SJSA1 (cell line): ENCODE measurements at regions not wholly inside any gene's neighbourhood (a gene's known extent, or its start where the extent isn't known, plus 50 kb on each side); places are given as distances from the start of the nearest gene placed in this dataset.
"Not testable (repeated sequence)": the region's sequence is repeated elsewhere in the genome, so short reads cannot be mapped to it uniquely, and the experiment has no call there.

Source experiments
- DNase-seq, 2 experiments: peaks; one replicate each; pipeline ENCODE4 v3.0.0-alpha.2; 2015 to 2020; ENCODE audit warnings: low spot score in 2 of 2, low read depth in 1 of 2
- H3K27ac ChIP-seq: fragments of 250-450 bp; sonication (Bioruptor Pico); 2 replicates; pipeline ENCODE4 v1.5.1; 2020; ENCODE audit warnings: mild to moderate bottlenecking, moderate library complexity
- H3K27me3 ChIP-seq: fragments of 250-450 bp; sonication (Bioruptor Pico); replicated peaks from 2 replicates; pipeline ENCODE4 v1.5.1; 2020; ENCODE audit warnings: mild to moderate bottlenecking, moderate library complexity
- H3K36me3 ChIP-seq: fragments of 250-450 bp; sonication (Bioruptor Pico); 2 replicates; pipeline ENCODE4 v1.5.1; 2020; ENCODE audit warnings: mild to moderate bottlenecking
- H3K4me1 ChIP-seq: fragments of 250-450 bp; sonication (Bioruptor Pico); replicated peaks from 2 replicates; pipeline ENCODE4 v1.6.1; 2021; ENCODE audit warnings: mild to moderate bottlenecking
- H3K4me3 ChIP-seq: fragments of 250-450 bp; sonication (Bioruptor Pico); 2 replicates; pipeline ENCODE4 v1.5.1; 2020; ENCODE audit warnings: mild to moderate bottlenecking
- H3K9me3 ChIP-seq: fragments of 250-450 bp; sonication (Bioruptor Pico); replicated peaks from 2 replicates; pipeline ENCODE4 v1.5.1; 2020; ENCODE audit warnings: mild to moderate bottlenecking

GRCh38 chr13:20301403-20302071 is 69.4 kb upstream of the GJB6 start:
- DNase-seq = no peak
- Histone ChIP-seq H3K36me3 (no peaks in the 10 kb centered on the region), H3K9me3 (no peaks in the 10 kb centered on the region), H3K27ac (no peak overlapping the region), H3K4me1 (peaks cover 15% of the 10 kb centered on the region), H3K27me3 (no peaks in the 10 kb centered on the region), H3K4me3 (no peak overlapping the region)

GRCh38 chr13:20301015-20301402 is 68.9 kb upstream of the GJB6 start:
- no peak for DNase-seq
- Histone ChIP-seq H3K27me3 (no peaks in the 10 kb centered on the region), H3K4me3 (no peak overlapping the region), H3K27ac (no peak overlapping the region), H3K36me3 (no peaks in the 10 kb centered on the region), H3K9me3 (no peaks in the 10 kb centered on the region), H3K4me1 (peaks cover 15% of the 10 kb centered on the region)

- DNase-seq = no peak
- H3K27ac ChIP-seq = no peak overlapping the region
- no peaks in the 10 kb centered on the region for H3K27me3 ChIP-seq
Measured at GRCh38 chr13:20297181-20297580, 65.1 kb upstream of the GJB6 start.

GRCh38 chr13:20295956-20296355 is 63.8 kb upstream of the GJB6 start:
- Histone ChIP-seq H3K4me3 (no peak overlapping the region), H3K27me3 (no peaks in the 10 kb centered on the region), H3K36me3 (no peaks in the 10 kb centered on the region), H3K4me1 (no peaks in the 10 kb centered on the region), H3K9me3 (no peaks in the 10 kb centered on the region), H3K27ac (no peak overlapping the region)
- DNase-seq = no peak

More at GRCh38 chr13:20297181-20297580, 65.1 kb upstream of the GJB6 start:
- Histone ChIP-seq H3K4me1 (no peaks in the 10 kb centered on the region), H3K4me3 (no peak overlapping the region), H3K36me3 (no peaks in the 10 kb centered on the region), H3K9me3 (no peaks in the 10 kb centered on the region)

GRCh38 chr13:20294497-20294896 is 62.4 kb upstream of the GJB6 start:
- no peak overlapping the region for H3K4me3 ChIP-seq
- no peaks in the 10 kb centered on the region for H3K4me1 ChIP-seq
- no peaks in the 10 kb centered on the region for H3K27me3 ChIP-seq
- no peaks in the 10 kb centered on the region for H3K36me3 ChIP-seq
- DNase-seq = no peak
- no peak overlapping the region for H3K27ac ChIP-seq
- no peaks in the 10 kb centered on the region for H3K9me3 ChIP-seq

GRCh38 chr13:20292301-20292700 is 60.2 kb upstream of the GJB6 start:
- H3K27ac ChIP-seq, DNase-seq: not testable (repeated sequence)

GRCh38 chr13:20291675-20292074 is 59.6 kb upstream of the GJB6 start:
- Histone ChIP-seq H3K36me3 (no peaks in the 10 kb centered on the region), H3K4me3 (no peak overlapping the region), H3K27ac (no peak overlapping the region), H3K27me3 (no peaks in the 10 kb centered on the region), H3K4me1 (no peaks in the 10 kb centered on the region), H3K9me3 (no peaks in the 10 kb centered on the region)
- no peak for DNase-seq

More at GRCh38 chr13:20292301-20292700, 60.2 kb upstream of the GJB6 start:
- not testable (repeated sequence) for H3K36me3 ChIP-seq, H3K4me1 ChIP-seq, H3K27me3 ChIP-seq, H3K9me3 ChIP-seq, H3K4me3 ChIP-seq

GRCh38 chr13:20291037-20291436 is 58.9 kb upstream of the GJB6 start:
- Histone ChIP-seq H3K4me3 (no peak overlapping the region), H3K4me1 (no peaks in the 10 kb centered on the region), H3K27ac (no peak overlapping the region), H3K27me3 (no peaks in the 10 kb centered on the region), H3K36me3 (no peaks in the 10 kb centered on the region), H3K9me3 (no peaks in the 10 kb centered on the region)
- no peak for DNase-seq

- Histone ChIP-seq H3K4me1 (no peaks in the 10 kb centered on the region), H3K9me3 (peaks cover 2% of the 10 kb centered on the region; the same call in 1 of the 2 replicates), H3K27ac (no peak overlapping the region), H3K36me3 (no peaks in the 10 kb centered on the region), H3K27me3 (no peaks in the 10 kb centered on the region), H3K4me3 (no peak overlapping the region)
- DNase-seq = no peak
Measured at GRCh38 chr13:20288561-20288960, 56.4 kb upstream of the GJB6 start.

GRCh38 chr13:20287976-20288375 is 55.9 kb upstream of the GJB6 start:
- Histone ChIP-seq H3K4me3 (no peak overlapping the region), H3K4me1 (no peaks in the 10 kb centered on the region), H3K36me3 (no peaks in the 10 kb centered on the region), H3K9me3 (peaks cover 2% of the 10 kb centered on the region; the same call in 1 of the 2 replicates), H3K27me3 (no peaks in the 10 kb centered on the region), H3K27ac (no peak overlapping the region)
- no peak for DNase-seq

- DNase-seq = no peak
- H3K36me3 ChIP-seq = no peaks in the 10 kb centered on the region
- H3K4me3 ChIP-seq = no peak overlapping the region
- no peaks in the 10 kb centered on the region for H3K27me3 ChIP-seq
- peaks cover 2% of the 10 kb centered on the region; the same call in 1 of the 2 replicates for H3K9me3 ChIP-seq
- no peak overlapping the region for H3K27ac ChIP-seq
- H3K4me1 ChIP-seq = no peaks in the 10 kb centered on the region
Measured at GRCh38 chr13:20285530-20285929, 53.4 kb upstream of the GJB6 start.
